GM23338 (cell line): ENCODE measurements at regions not wholly inside any gene's neighbourhood (a gene's known extent, or its start where the extent isn't known, plus 50 kb on each side); places are given as distances from the start of the nearest gene placed in this dataset.

ENCODE experiments used
- ATAC-seq: fragments of 200-7000 bp; cut with Tn5 transposase; 3 replicates; pipeline ENCODE4 v1.9.1; 2020
- DNase-seq: peaks from one replicate; pipeline ENCODE4 v3.0.0-alpha.2; 2015; ENCODE audit warnings: low spot score
- H2AFZ ChIP-seq: fragments of 200-600 bp; sonication (generic); 2 replicates; pipeline ENCODE4 v1.8.0; 2016; ENCODE audit warnings: antibody characterized with exemption, mild to moderate bottlenecking, moderate library complexity
- H3F3A ChIP-seq: fragments of 200-600 bp; sonication (generic); replicated peaks from 2 replicates; pipeline ENCODE4 v1.8.0; 2017; ENCODE audit warnings: antibody characterized with exemption, mixed run types, low read depth
- H3K27ac ChIP-seq: fragments of 200-600 bp; sonication (generic); 2 replicates; pipeline ENCODE4 v1.6.1; 2016; ENCODE audit warnings: low read depth
- H3K27me3 ChIP-seq: fragments of 200-600 bp; sonication (generic); 2 replicates; pipeline ENCODE4 v1.8.0; 2016; ENCODE audit warnings: mild to moderate bottlenecking, mixed run types, moderate library complexity; ENCODE audit not compliant: insufficient read depth
- H3K36me3 ChIP-seq: fragments of 200-600 bp; sonication (generic); 2 replicates; pipeline ENCODE4 v1.8.0; 2016; ENCODE audit warnings: mild to moderate bottlenecking; ENCODE audit not compliant: insufficient read depth
- H3K4me1 ChIP-seq: fragments of 200-600 bp; sonication (generic); 2 replicates; pipeline ENCODE4 v1.8.0; 2016; ENCODE audit warnings: mild to moderate bottlenecking, moderate library complexity; ENCODE audit not compliant: insufficient read depth
- H3K4me2 ChIP-seq: fragments of 200-600 bp; sonication (generic); 2 replicates; pipeline ENCODE4 v1.7.1; 2017; ENCODE audit warnings: mixed run types
- H3K4me3 ChIP-seq: fragments of 200-600 bp; sonication (generic); 2 replicates; pipeline ENCODE4 v1.6.1; 2016; ENCODE audit warnings: mixed run types
- H3K79me2 ChIP-seq: fragments of 200-600 bp; sonication (generic); replicated peaks from 2 replicates; pipeline ENCODE4 v1.8.0; 2017; ENCODE audit warnings: mild to moderate bottlenecking; ENCODE audit not compliant: insufficient read depth
- H3K9me2 ChIP-seq: fragments of 200-600 bp; sonication (generic); 2 replicates; pipeline ENCODE4 v1.8.0; 2017; ENCODE audit not compliant: insufficient read depth
- H4K20me1 ChIP-seq: fragments of 200-600 bp; sonication (generic); replicated peaks from 2 replicates; pipeline ENCODE4 v1.8.0; 2017; ENCODE audit warnings: mild to moderate bottlenecking; ENCODE audit not compliant: insufficient read depth
- H3K27ac Mint-ChIP-seq: 2 replicates; pipeline ENCODE4 v1.8.0; 2020; ENCODE audit warnings: inconsistent platforms, mild to moderate bottlenecking, moderate library complexity, mixed read lengths
- H3K27me3 Mint-ChIP-seq: 3 replicates; pipeline ENCODE4 v1.8.0; 2022; ENCODE audit warnings: low read depth, mild to moderate bottlenecking, moderate library complexity, mixed read lengths, inconsistent platforms; ENCODE audit not compliant: insufficient read depth, poor library complexity
- H3K36me3 Mint-ChIP-seq: 3 replicates; pipeline ENCODE4 v1.8.0; 2021; ENCODE audit warnings: low read depth, mild to moderate bottlenecking, inconsistent platforms, moderate library complexity, mixed read lengths
- H3K4me1 Mint-ChIP-seq: 3 replicates; pipeline ENCODE4 v1.8.0; 2020; ENCODE audit warnings: mild to moderate bottlenecking, inconsistent platforms, mixed read lengths
- H3K4me3 Mint-ChIP-seq: 3 replicates; pipeline ENCODE4 v1.8.0; 2021; ENCODE audit warnings: moderate library complexity, mild to moderate bottlenecking, inconsistent platforms, mixed read lengths
- H3K9me3 Mint-ChIP-seq: 3 replicates; pipeline ENCODE4 v1.8.0; 2020; ENCODE audit warnings: moderate library complexity, mild to moderate bottlenecking, inconsistent platforms, mixed read lengths
- EZH2 ChIP-seq: fragments of 200-600 bp; sonication (generic); IDR thresholded peaks from one replicate; pipeline ENCODE4 v1.8.0; 2017; ENCODE audit warnings: antibody characterized with exemption, mild to moderate bottlenecking, low read depth; ENCODE audit not compliant: unreplicated experiment
- NANOG ChIP-seq: IDR thresholded peaks from 2 replicates; pipeline ENCODE4 v1.6.1; 2016; ENCODE audit warnings: antibody characterized with exemption, borderline replicate concordance
- POLR2AphosphoS5 ChIP-seq: IDR thresholded peaks from 2 replicates; pipeline ENCODE4 v1.6.1; 2016; ENCODE audit warnings: antibody characterized with exemption, low read depth
- TF ChIP-seq, protein P1 (sequence below): fragments of 250-450 bp; sonication (Bioruptor Pico); IDR thresholded peaks from 2 replicates; pipeline ENCODE4 v1.5.0; 2020; ENCODE audit warnings: mild to moderate bottlenecking, moderate library complexity

DNA sequence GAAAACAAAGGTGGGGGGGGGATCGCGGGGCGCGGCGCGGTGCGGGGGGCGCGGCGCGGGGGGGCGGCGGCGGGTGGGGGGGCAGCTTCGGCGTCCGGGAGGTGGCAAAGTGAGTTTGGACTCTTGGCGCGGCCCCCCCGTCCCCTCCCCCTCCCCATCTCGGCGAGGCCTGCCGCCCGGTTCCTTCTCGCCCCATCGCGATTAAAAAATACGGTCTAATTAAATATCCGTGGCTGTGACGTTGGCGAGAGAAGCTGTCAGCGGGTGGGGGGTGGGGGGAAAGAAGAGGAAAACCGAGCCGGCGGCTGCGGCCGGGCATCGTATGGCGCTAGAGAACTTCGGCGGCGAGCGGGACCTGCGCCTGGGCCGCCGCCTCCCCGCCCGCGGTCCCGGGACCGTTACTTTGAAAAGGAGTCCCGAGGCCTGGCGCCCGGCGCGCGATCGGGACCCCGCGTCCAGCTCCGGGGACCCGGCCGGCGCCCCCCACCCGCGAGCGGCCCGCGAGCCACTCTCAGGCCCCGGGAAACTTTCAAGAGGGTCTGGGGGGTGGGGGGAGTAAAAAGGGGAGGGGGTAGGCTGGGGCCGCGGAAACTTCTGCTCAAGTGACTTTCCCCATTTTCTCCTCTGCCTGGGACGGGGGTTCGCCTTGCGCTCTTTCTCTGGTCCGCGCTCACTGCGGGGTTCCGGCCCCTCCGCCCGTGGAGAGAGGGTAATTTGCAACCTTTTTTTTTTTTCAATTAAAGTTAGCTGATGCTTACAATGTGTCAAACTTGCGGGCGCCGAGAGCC is 146.3 kb upstream of the ZNF536 start (continued):
- TF ChIP-seq, protein P1, sequence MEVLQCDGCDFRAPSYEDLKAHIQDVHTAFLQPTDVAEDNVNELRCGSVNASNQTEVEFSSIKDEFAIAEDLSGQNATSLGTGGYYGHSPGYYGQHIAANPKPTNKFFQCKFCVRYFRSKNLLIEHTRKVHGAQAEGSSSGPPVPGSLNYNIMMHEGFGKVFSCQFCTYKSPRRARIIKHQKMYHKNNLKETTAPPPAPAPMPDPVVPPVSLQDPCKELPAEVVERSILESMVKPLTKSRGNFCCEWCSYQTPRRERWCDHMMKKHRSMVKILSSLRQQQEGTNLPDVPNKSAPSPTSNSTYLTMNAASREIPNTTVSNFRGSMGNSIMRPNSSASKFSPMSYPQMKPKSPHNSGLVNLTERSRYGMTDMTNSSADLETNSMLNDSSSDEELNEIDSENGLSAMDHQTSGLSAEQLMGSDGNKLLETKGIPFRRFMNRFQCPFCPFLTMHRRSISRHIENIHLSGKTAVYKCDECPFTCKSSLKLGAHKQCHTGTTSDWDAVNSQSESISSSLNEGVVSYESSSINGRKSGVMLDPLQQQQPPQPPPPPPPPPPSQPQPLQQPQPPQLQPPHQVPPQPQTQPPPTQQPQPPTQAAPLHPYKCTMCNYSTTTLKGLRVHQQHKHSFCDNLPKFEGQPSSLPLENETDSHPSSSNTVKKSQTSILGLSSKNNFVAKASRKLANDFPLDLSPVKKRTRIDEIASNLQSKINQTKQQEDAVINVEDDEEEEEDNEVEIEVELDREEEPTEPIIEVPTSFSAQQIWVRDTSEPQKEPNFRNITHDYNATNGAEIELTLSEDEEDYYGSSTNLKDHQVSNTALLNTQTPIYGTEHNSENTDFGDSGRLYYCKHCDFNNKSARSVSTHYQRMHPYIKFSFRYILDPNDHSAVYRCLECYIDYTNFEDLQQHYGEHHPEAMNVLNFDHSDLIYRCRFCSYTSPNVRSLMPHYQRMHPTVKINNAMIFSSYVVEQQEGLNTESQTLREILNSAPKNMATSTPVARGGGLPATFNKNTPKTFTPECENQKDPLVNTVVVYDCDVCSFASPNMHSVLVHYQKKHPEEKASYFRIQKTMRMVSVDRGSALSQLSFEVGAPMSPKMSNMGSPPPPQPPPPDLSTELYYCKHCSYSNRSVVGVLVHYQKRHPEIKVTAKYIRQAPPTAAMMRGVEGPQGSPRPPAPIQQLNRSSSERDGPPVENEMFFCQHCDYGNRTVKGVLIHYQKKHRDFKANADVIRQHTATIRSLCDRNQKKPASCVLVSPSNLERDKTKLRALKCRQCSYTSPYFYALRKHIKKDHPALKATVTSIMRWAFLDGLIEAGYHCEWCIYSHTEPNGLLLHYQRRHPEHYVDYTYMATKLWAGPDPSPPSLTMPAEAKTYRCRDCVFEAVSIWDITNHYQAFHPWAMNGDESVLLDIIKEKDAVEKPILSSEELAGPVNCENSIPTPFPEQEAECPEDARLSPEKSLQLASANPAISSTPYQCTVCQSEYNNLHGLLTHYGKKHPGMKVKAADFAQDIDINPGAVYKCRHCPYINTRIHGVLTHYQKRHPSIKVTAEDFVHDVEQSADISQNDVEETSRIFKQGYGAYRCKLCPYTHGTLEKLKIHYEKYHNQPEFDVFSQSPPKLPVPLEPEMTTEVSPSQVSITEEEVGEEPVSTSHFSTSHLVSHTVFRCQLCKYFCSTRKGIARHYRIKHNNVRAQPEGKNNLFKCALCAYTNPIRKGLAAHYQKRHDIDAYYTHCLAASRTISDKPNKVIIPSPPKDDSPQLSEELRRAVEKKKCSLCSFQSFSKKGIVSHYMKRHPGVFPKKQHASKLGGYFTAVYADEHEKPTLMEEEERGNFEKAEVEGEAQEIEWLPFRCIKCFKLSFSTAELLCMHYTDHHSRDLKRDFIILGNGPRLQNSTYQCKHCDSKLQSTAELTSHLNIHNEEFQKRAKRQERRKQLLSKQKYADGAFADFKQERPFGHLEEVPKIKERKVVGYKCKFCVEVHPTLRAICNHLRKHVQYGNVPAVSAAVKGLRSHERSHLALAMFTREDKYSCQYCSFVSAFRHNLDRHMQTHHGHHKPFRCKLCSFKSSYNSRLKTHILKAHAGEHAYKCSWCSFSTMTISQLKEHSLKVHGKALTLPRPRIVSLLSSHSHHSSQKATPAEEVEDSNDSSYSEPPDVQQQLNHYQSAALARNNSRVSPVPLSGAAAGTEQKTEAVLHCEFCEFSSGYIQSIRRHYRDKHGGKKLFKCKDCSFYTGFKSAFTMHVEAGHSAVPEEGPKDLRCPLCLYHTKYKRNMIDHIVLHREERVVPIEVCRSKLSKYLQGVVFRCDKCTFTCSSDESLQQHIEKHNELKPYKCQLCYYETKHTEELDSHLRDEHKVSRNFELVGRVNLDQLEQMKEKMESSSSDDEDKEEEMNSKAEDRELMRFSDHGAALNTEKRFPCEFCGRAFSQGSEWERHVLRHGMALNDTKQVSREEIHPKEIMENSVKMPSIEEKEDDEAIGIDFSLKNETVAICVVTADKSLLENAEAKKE (CRISPR knock-in tag): no peak
- TF ChIP-seq POLR2AphosphoS5: no peak

DNA sequence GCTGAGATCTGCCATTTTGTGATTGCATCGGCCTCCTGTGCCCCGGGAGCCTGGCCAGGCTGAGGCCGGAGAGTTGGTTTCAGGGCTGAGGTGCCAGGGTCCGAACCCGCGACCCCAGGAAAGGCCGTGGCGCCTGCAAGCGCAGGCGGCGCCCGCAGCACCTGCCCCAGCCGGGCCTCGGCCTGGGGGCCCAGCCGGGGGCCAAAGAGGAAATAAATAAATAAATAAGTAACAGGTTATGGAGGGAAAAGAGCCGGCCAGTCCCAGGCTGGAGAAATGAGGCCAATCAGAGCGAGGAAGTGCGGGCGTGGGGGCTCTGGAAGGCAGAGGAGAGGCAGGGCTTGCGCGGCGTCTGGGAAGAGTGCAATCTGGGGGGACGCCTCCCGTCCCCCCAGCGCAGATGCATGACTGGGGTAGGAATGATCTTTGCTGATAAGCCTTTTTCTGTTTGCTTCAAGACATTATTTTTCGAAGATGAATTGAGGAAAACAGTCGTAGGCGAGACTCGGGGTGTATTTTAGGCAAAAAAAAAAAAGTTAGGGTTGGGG is 145.6 kb upstream of the ZNF536 start:
- H3K36me3 ChIP-seq: no peaks in the 10 kb centered on the region
- H3K79me2 ChIP-seq: no peaks in the 10 kb centered on the region
- TF ChIP-seq EZH2: peak; percentile 70
- no peak for TF ChIP-seq NANOG
- no peaks in the 10 kb centered on the region for H3K9me2 ChIP-seq
- peak overlapping the region; percentile 75 for H3K4me3 Mint-ChIP-seq
- H3K4me3 ChIP-seq: peak overlapping the region; percentile 73
- peaks cover 100% of the 10 kb centered on the region for H3K27me3 ChIP-seq
- H3K4me1 Mint-ChIP-seq: peaks cover 48% of the 10 kb centered on the region
- peaks cover 46% of the 10 kb centered on the region for H3K4me1 ChIP-seq
- H3K27me3 Mint-ChIP-seq: peaks cover 85% of the 10 kb centered on the region
- no peak overlapping the region for H3K27ac Mint-ChIP-seq
- DNase-seq (peak; percentile 32), ATAC-seq (no peak; the same call in 2 of the 3 replicates)
- peak overlapping the region; percentile 88 for H2AFZ ChIP-seq
- H3K27ac ChIP-seq: no peak overlapping the region
- H3K36me3 Mint-ChIP-seq: no peaks in the 10 kb centered on the region; the same call in 2 of the 3 replicates
- peak overlapping the region; percentile 93 for H3K4me2 ChIP-seq
- no peaks in the 10 kb centered on the region; the same call in 1 of the 3 replicates for H3K9me3 Mint-ChIP-seq
- 0 out of 2 replicates have a peak, but pooled peaks cover 3% of the 10 kb centered on the region for H4K20me1 ChIP-seq
- 0 out of 2 replicates have a peak, but pooled peaks cover 3% of the 10 kb centered on the region for H3F3A ChIP-seq
